Activated CD8-positive, alpha-beta T cell treated with anti-CD3 and anti-CD28 coated beads for 36 hours (primary cell): ENCODE measurements at regions not wholly inside any gene's neighbourhood (a gene's known extent, or its start where the extent isn't known, plus 50 kb on each side); places are given as distances from the start of the nearest gene placed in this dataset.

ENCODE experiments used
- ATAC-seq: fragments of 200-7000 bp; cut with Tn5 transposase; one replicate; pipeline ENCODE4 v1.10.0; 2021; ENCODE audit warnings: mild to moderate bottlenecking, moderate library complexity
- CTCF ChIA-PET: fragments of 350-600 bp; sonication (Branson Sonifier 250); formaldehyde crosslinking; loops from one replicate; lab custom pipeline; 2021; ENCODE audit warnings: antibody characterized with exemption; lab: Charles Lee
- POLR2A ChIA-PET: fragments of 350-600 bp; sonication (Branson Sonifier 250); formaldehyde crosslinking; loops from one replicate; lab custom pipeline; 2021; ENCODE audit warnings: antibody characterized with exemption; lab: Charles Lee
- DNase-seq: peaks from one replicate; pipeline ENCODE4 v3.0.0-alpha.2; 2020
- H3K27ac Mint-ChIP-seq: one replicate; pipeline ENCODE4 v1.8.0; 2021; ENCODE audit warnings: mild to moderate bottlenecking, mixed read lengths
- H3K27me3 Mint-ChIP-seq: one replicate; pipeline ENCODE4 v1.8.0; 2021; ENCODE audit warnings: mixed read lengths
- H3K36me3 Mint-ChIP-seq: one replicate; pipeline ENCODE4 v1.8.0; 2021; ENCODE audit warnings: low read depth, mixed read lengths
- H3K4me1 Mint-ChIP-seq: one replicate; pipeline ENCODE4 v1.8.0; 2021; ENCODE audit warnings: low read depth, mixed read lengths
- H3K4me3 Mint-ChIP-seq: one replicate; pipeline ENCODE4 v1.8.0; 2021; ENCODE audit warnings: mild to moderate bottlenecking, moderate library complexity, mixed read lengths
- H3K9me3 Mint-ChIP-seq: one replicate; pipeline ENCODE4 v1.8.0; 2021; ENCODE audit warnings: mixed read lengths
- CTCF ChIP-seq: fragments of 200-600 bp; IDR thresholded peaks from one replicate; pipeline ENCODE4 v1.8.0; 2022; ENCODE audit warnings: antibody characterized with exemption, mild to moderate bottlenecking
- intact Hi-C: fragments of 100-400 bp; cut with micrococcal nuclease; formaldehyde crosslinking; loops from one replicate; pipeline ENCODE4 v1.10.0; 2022

DNA sequence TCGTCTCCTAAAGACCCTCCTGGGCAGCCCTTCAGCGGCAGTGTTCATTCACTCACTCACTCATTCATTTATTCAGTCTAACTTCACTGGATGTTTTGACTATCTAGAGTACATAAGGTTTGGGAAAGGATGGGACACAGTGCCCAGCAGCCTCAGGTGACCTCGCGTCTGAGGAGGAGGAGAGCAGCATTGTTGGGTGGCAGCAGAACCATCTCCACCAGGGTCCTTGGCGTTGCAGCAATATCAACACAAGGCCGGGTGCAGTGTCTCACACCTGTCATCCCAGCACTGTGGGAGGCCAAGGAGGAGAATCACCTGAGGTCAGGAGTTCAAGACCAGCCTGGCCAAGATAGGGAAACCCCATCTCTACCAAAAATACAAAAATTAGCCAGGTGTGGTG, 408.0 kb downstream of the BRD1 start:
- DNase-seq (no peak), ATAC-seq (no peak)
- Mint-ChIP-seq H3K27me3 (peaks cover 4% of the 10 kb centered on the region), H3K36me3 (no peaks in the 10 kb centered on the region), H3K4me3 (no peak overlapping the region), H3K4me1 (no peaks in the 10 kb centered on the region), H3K9me3 (peaks cover 5% of the 10 kb centered on the region), H3K27ac (no peak overlapping the region)
- no peak for TF ChIP-seq CTCF
- intact Hi-C loops, result no loop called here
- ChIA-PET CTCF (no interaction called here), POLR2A (no interaction called here)

DNA sequence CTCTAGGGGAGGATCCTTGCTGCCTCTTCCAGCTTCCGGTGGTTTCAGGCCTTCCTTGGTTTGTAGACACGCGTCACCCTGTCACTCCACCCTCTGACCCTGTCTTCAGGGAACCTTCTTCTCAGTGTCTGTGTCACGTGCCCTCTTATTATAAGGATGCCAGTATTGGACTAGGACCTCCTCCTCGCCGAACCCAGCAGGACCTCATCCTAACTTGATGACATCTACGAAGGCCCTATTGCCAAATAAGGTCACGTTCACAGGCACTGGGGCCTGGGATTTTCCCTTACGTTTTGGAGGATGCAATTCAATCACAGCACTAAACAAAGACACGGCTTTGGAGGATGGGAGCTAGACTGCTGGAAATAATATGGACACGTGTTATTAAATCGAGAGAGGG, 408.7 kb downstream of the BRD1 start:
- ChIA-PET CTCF (no interaction called here), POLR2A (no interaction called here)
- DNase-seq (no peak), ATAC-seq (no peak)
- H3K27ac Mint-ChIP-seq, result no peak overlapping the region
- H3K27me3 Mint-ChIP-seq, result peaks cover 4% of the 10 kb centered on the region
- no peaks in the 10 kb centered on the region for H3K4me1 Mint-ChIP-seq
- intact Hi-C loops, result no loop called here
- H3K9me3 Mint-ChIP-seq, result peaks cover 5% of the 10 kb centered on the region
- no peak overlapping the region for H3K4me3 Mint-ChIP-seq
- H3K36me3 Mint-ChIP-seq, result no peaks in the 10 kb centered on the region
- no peak for TF ChIP-seq CTCF

GRCh38 chr22:49418341-49418894, 409.3 kb downstream of the BRD1 start:
- POLR2A ChIA-PET, result no interaction called here
- Mint-ChIP-seq H3K4me3 (no peak overlapping the region), H3K36me3 (no peaks in the 10 kb centered on the region), H3K27ac (no peak overlapping the region), H3K4me1 (no peaks in the 10 kb centered on the region), H3K27me3 (peaks cover 4% of the 10 kb centered on the region), H3K9me3 (peaks cover 5% of the 10 kb centered on the region)
- DNase-seq (no peak), ATAC-seq (no peak)
- TF ChIP-seq CTCF, result no peak
- intact Hi-C loops, result no loop called here
- CTCF ChIA-PET, result no interaction called here

DNA sequence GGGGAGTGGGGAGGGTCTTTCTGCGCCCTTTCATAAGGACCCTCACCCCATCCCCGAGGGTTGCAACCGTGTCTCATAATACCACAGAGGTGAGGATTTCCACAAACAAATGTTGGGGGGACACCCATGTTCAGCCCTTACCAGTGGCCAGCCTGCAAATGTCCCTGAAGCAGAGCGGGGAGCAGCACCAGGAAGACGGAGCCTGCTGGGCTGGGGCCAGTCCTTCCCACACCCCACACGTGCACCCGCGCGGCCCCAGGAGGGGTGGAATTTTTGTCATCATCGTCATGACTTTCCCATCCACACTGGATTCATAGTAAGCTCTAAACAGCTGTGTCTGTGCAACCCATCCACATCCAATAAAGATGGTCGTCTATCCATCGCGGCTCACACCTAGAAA, 409.8 kb downstream of the BRD1 start:
- CTCF ChIA-PET, result no interaction called here
- POLR2A ChIA-PET, result no interaction called here
- intact Hi-C loops, result no loop called here
- Mint-ChIP-seq H3K27me3 (peaks cover 4% of the 10 kb centered on the region), H3K4me3 (no peak overlapping the region), H3K27ac (no peak overlapping the region), H3K9me3 (peaks cover 5% of the 10 kb centered on the region), H3K4me1 (no peaks in the 10 kb centered on the region), H3K36me3 (no peaks in the 10 kb centered on the region)
- DNase-seq (no peak), ATAC-seq (no peak)
- no peak for TF ChIP-seq CTCF

DNA sequence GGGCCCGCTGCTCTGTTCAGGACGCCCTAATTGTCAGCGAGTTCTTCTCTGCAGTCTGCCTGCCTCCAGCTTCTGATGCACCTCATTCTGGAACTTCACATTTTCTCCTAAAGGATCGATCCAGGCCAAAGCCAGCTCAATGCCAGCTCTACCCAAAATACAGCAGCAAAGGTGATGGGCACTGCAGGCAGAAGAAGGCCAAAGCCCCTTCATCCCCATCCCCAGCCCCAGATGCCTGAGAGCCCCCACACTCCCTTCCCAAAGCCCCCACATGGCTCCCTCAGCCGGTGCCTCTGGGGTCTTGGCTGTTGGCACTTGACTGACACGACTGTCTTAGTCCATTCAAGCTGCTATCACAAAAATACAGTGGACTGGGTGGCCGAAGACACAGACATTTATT, 410.3 kb downstream of the BRD1 start:
- Mint-ChIP-seq H3K9me3 (peaks cover 5% of the 10 kb centered on the region), H3K4me1 (no peaks in the 10 kb centered on the region), H3K27ac (no peak overlapping the region), H3K4me3 (no peak overlapping the region), H3K27me3 (peaks cover 4% of the 10 kb centered on the region), H3K36me3 (no peaks in the 10 kb centered on the region)
- CTCF ChIA-PET, result no interaction called here
- intact Hi-C loops, result no loop called here
- ATAC-seq (no peak), DNase-seq (no peak)
- no peak for TF ChIP-seq CTCF
- POLR2A ChIA-PET, result no interaction called here
